HCT116 (cell line): ENCODE measurements at regions not wholly inside any gene's neighbourhood (a gene's known extent, or its start where the extent isn't known, plus 50 kb on each side); places are given as distances from the start of the nearest gene placed in this dataset.

Experiments
- ATAC-seq: fragments of 200-7000 bp; cut with Tn5 transposase; 2 replicates; pipeline ENCODE4 v1.9.1; 2020; ENCODE audit warnings: mild to moderate bottlenecking, moderate library complexity
- BruUV-seq: library from RNA; stranded (reverse); fragments of 400-500 nt; replicated peaks from 2 replicates; lab custom pipeline; 2021; lab: Mats Ljungman, UMichigan
- CTCF ChIA-PET: fragments of 300-600 bp; sonication (Branson Sonifier 250); formaldehyde crosslinking; loops from one replicate; lab custom pipeline; 2021; ENCODE audit warnings: antibody characterized with exemption; lab: Charles Lee
- POLR2A ChIA-PET: fragments of 300-600, 350-600 bp; sonication (Branson Sonifier 250); formaldehyde crosslinking; loops from one replicate; lab custom pipeline; 2021; ENCODE audit warnings: antibody characterized with exemption; lab: Charles Lee
- RAD21 ChIA-PET, 2 experiments: fragments of 300-600 bp; sonication (Branson Sonifier 250); formaldehyde crosslinking; loops; one replicate each; lab custom pipeline; 2023; ENCODE audit warnings: low total read pairs in 2 of 2; ENCODE audit not compliant: uncharacterized antibody in 2 of 2, unreplicated experiment in 2 of 2, low non-redundant PET in 1 of 2; lab: Charles Lee
- DNase-seq: peaks from one replicate; pipeline ENCODE4 v3.0.0-alpha.2; 2010; ENCODE audit warnings: low read depth, low spot score
- H2AFZ ChIP-seq: fragments of 200-600 bp; shearing (Covaris generic), sonication (generic); 2 replicates; pipeline ENCODE4 v1.6.1; 2017; ENCODE audit warnings: low read depth, mixed run types, mixed read lengths, antibody characterized with exemption, low read length; ENCODE audit not compliant: poor library complexity, severe bottlenecking
- H3K27ac ChIP-seq: 2 replicates; pipeline ENCODE4 v1.5.1; 2012; ENCODE audit warnings: low read depth, low read length
- H3K27me3 ChIP-seq: fragments of 200-600 bp; sonication (generic); 2 replicates; pipeline ENCODE4 v1.6.1; 2016; ENCODE audit warnings: mixed run types, low read length, mixed read lengths; ENCODE audit not compliant: insufficient read depth
- H3K36me3 ChIP-seq, 2 experiments: fragments of 200-500 bp in 1 of 2; fragments of 200-600 bp in 1 of 2; sonication (Bioruptor generic) in 1 of 2; sonication (generic) in 1 of 2; 2 replicates each; pipeline versions ENCODE4 v1.5.1 to v1.6.1; 2014 to 2016; ENCODE audit warnings: low read length in 2 of 2, inconsistent platforms in 1 of 2, mixed read lengths in 1 of 2, mixed run types in 1 of 2; ENCODE audit not compliant: insufficient read depth in 2 of 2, control insufficient read depth in 1 of 2
- H3K4me1 ChIP-seq, 2 experiments: fragments of 200-600 bp in 1 of 2; sonication (generic) in 1 of 2; 2 replicates each; pipeline versions ENCODE4 v1.5.1 to v1.6.1; 2012 to 2017; ENCODE audit warnings: low read length in 2 of 2, inconsistent platforms in 1 of 2, mild to moderate bottlenecking in 1 of 2, mixed read lengths in 1 of 2, mixed run types in 1 of 2, moderate library complexity in 1 of 2; ENCODE audit not compliant: insufficient read depth in 2 of 2, control insufficient read depth in 1 of 2
- H3K4me2 ChIP-seq: fragments of 200-600 bp; sonication (generic); 2 replicates; pipeline ENCODE4 v1.6.1; 2017; ENCODE audit warnings: mixed run types, low read length, mixed read lengths
- H3K4me3 ChIP-seq, 2 experiments: fragments of 200-600 bp in 1 of 2; sonication (generic) in 1 of 2; replicated peaks in 1 of 2; 2 replicates each; pipeline ENCODE4 v1.5.1; 2011 to 2016; ENCODE audit warnings: low read length in 2 of 2, control low read depth in 1 of 2, low read depth in 1 of 2, mild to moderate bottlenecking in 1 of 2, mixed read lengths in 1 of 2, mixed run types in 1 of 2
- H3K79me2 ChIP-seq: fragments of 200-600 bp; sonication (generic); 2 replicates; pipeline ENCODE4 v1.6.1; 2017; ENCODE audit warnings: mild to moderate bottlenecking, mixed run types, low read length, moderate library complexity, mixed read lengths; ENCODE audit not compliant: insufficient read depth
- H3K9ac ChIP-seq: fragments of 200-600 bp; sonication (generic); 2 replicates; pipeline ENCODE4 v1.6.1; 2016; ENCODE audit warnings: low read length, mixed read lengths
- H3K9me2 ChIP-seq: fragments of 200-600 bp; sonication (generic), shearing (Covaris generic); 2 replicates; pipeline ENCODE4 v1.6.1; 2017; ENCODE audit warnings: mixed run types, mild to moderate bottlenecking, moderate library complexity; ENCODE audit not compliant: insufficient read depth
- H3K9me3 ChIP-seq, 2 experiments: fragments of 200-500 bp in 1 of 2; fragments of 200-600 bp in 1 of 2; sonication (Bioruptor generic) in 1 of 2; sonication (generic) in 1 of 2; 2 replicates each; pipeline ENCODE4 v1.6.1; 2014 to 2017; ENCODE audit warnings: low read length in 2 of 2, mixed read lengths in 2 of 2, inconsistent platforms in 1 of 2, low read depth in 1 of 2, mild to moderate bottlenecking in 1 of 2, mixed run types in 1 of 2, moderate library complexity in 1 of 2; ENCODE audit not compliant: control insufficient read depth in 1 of 2, insufficient read depth in 1 of 2
- H4K20me1 ChIP-seq: fragments of 200-600 bp; sonication (generic), shearing (Covaris generic); 2 replicates; pipeline ENCODE4 v1.6.1; 2017; ENCODE audit warnings: mixed run types, mild to moderate bottlenecking, moderate library complexity; ENCODE audit not compliant: insufficient read depth
- EGR1 ChIP-seq: IDR thresholded peaks from 2 replicates; pipeline ENCODE4 v1.6.1; 2012; ENCODE audit warnings: low read depth
- JUND ChIP-seq: IDR thresholded peaks from 2 replicates; pipeline ENCODE4 v1.6.1; 2012
- RAD21 ChIP-seq: IDR thresholded peaks from 2 replicates; pipeline ENCODE4 v1.6.1; 2012; ENCODE audit warnings: low read depth, mild to moderate bottlenecking
- SIN3A ChIP-seq: IDR thresholded peaks from 2 replicates; pipeline ENCODE4 v1.6.1; 2012; ENCODE audit warnings: low read depth
- SRF ChIP-seq: IDR thresholded peaks from 2 replicates; pipeline ENCODE4 v1.6.1; 2012; ENCODE audit warnings: low read depth
- ZNF274 ChIP-seq: fragments of 200-500 bp; sonication (Bioruptor generic); IDR thresholded peaks from 2 replicates; pipeline ENCODE4 v1.6.1; 2014; ENCODE audit warnings: mild to moderate bottlenecking, low read depth, low read length, inconsistent platforms
- intact Hi-C: fragments of 100-400 bp; cut with micrococcal nuclease; formaldehyde crosslinking; loops from 2 replicates; pipeline ENCODE4 v1.10.0; 2022
- TF ChIP-seq, protein P1 (sequence below): IDR thresholded peaks from 2 replicates; pipeline ENCODE4 v1.6.1; 2012
- TF ChIP-seq, protein P2 (sequence below), 3 experiments: fragments of 200-600 bp in 1 of 3; sonication (generic) in 1 of 3; IDR thresholded peaks in 2 of 3; conservative IDR thresholded peaks in 1 of 3; 2 replicates each; pipeline ENCODE4 v1.5.1; 2012 to 2017; ENCODE audit warnings: low read depth in 2 of 3, low read length in 2 of 3, antibody characterized with exemption in 1 of 3, borderline replicate concordance in 1 of 3, control low read depth in 1 of 3, mild to moderate bottlenecking in 1 of 3, mixed read lengths in 1 of 3, mixed run types in 1 of 3, moderate library complexity in 1 of 3; ENCODE audit not compliant: insufficient read depth in 1 of 3
- TF ChIP-seq, protein P3 (sequence below): IDR thresholded peaks from 2 replicates; pipeline ENCODE4 v1.6.1; 2012
- TF ChIP-seq, protein P4 (sequence below): IDR thresholded peaks from 2 replicates; pipeline ENCODE4 v1.6.1; 2012; ENCODE audit warnings: low read depth

DNA sequence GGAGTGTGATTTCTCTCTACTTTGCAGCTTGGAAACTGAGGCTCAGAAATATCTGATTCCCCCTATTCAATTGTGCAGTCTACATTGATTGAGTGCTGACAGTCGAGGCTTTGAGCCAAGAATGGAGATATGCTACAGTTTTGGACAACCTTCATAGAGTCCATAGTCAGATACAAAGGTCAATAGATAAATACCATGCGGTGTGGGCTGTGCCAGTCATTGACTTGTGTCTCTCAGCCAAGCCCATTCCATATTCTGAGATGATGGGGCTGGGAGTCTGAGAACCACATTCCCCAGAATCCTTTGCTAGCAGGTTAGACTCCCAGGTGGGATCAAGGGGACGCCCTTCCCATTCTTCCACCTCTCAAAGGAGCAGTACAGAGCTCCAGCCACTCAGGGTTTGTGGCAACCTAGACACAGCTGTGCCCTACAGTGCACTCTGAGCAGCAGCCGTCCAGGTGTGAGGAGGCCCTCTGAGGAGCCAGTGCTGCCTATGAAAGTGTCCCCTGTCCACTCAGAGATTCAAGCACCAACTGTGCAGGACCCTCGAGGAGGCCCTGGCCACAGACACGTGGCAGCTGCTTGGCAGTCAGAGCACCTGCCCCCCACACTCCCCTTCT, 348.3 kb downstream of the CYRIA start:
- DNase-seq (no peak), ATAC-seq (no peak)
- POLR2A ChIA-PET: no interaction called here
- H3K9me3 ChIP-seq: no peaks in the 10 kb centered on the region
- no peaks in the 10 kb centered on the region for H3K36me3 ChIP-seq
- H3K9ac ChIP-seq: no peak overlapping the region
- no peaks in the 10 kb centered on the region for H3K4me1 ChIP-seq
- H3K27me3 ChIP-seq: 0 out of 2 replicates have a peak, but pooled peaks cover 7% of the 10 kb centered on the region
- CTCF ChIA-PET: no interaction called here
- BruUV-seq: no TSS peak
- H3K9me2 ChIP-seq: no peaks in the 10 kb centered on the region
- no peaks in the 10 kb centered on the region for H3K79me2 ChIP-seq
- no peak overlapping the region for H3K27ac ChIP-seq
- TF ChIP-seq EGR1: no peak
- TF ChIP-seq, protein P1, sequence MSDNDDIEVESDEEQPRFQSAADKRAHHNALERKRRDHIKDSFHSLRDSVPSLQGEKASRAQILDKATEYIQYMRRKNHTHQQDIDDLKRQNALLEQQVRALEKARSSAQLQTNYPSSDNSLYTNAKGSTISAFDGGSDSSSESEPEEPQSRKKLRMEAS: no peak
- TF ChIP-seq, protein P2, sequence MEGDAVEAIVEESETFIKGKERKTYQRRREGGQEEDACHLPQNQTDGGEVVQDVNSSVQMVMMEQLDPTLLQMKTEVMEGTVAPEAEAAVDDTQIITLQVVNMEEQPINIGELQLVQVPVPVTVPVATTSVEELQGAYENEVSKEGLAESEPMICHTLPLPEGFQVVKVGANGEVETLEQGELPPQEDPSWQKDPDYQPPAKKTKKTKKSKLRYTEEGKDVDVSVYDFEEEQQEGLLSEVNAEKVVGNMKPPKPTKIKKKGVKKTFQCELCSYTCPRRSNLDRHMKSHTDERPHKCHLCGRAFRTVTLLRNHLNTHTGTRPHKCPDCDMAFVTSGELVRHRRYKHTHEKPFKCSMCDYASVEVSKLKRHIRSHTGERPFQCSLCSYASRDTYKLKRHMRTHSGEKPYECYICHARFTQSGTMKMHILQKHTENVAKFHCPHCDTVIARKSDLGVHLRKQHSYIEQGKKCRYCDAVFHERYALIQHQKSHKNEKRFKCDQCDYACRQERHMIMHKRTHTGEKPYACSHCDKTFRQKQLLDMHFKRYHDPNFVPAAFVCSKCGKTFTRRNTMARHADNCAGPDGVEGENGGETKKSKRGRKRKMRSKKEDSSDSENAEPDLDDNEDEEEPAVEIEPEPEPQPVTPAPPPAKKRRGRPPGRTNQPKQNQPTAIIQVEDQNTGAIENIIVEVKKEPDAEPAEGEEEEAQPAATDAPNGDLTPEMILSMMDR (IDR thresholded peaks at IDR 0.05 in 2 of 3, conservative IDR thresholded peaks at IDR 0.05 in 1 of 3; ENCODE audit: borderline replicate concordance in 1 of 3, insufficient read depth in 1 of 3, low read depth in 2 of 3, low read length in 2 of 3): no peak
- TF ChIP-seq, protein P3, sequence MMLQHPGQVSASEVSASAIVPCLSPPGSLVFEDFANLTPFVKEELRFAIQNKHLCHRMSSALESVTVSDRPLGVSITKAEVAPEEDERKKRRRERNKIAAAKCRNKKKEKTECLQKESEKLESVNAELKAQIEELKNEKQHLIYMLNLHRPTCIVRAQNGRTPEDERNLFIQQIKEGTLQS: no peak
- no peak for TF ChIP-seq JUND
- TF ChIP-seq, protein P4, sequence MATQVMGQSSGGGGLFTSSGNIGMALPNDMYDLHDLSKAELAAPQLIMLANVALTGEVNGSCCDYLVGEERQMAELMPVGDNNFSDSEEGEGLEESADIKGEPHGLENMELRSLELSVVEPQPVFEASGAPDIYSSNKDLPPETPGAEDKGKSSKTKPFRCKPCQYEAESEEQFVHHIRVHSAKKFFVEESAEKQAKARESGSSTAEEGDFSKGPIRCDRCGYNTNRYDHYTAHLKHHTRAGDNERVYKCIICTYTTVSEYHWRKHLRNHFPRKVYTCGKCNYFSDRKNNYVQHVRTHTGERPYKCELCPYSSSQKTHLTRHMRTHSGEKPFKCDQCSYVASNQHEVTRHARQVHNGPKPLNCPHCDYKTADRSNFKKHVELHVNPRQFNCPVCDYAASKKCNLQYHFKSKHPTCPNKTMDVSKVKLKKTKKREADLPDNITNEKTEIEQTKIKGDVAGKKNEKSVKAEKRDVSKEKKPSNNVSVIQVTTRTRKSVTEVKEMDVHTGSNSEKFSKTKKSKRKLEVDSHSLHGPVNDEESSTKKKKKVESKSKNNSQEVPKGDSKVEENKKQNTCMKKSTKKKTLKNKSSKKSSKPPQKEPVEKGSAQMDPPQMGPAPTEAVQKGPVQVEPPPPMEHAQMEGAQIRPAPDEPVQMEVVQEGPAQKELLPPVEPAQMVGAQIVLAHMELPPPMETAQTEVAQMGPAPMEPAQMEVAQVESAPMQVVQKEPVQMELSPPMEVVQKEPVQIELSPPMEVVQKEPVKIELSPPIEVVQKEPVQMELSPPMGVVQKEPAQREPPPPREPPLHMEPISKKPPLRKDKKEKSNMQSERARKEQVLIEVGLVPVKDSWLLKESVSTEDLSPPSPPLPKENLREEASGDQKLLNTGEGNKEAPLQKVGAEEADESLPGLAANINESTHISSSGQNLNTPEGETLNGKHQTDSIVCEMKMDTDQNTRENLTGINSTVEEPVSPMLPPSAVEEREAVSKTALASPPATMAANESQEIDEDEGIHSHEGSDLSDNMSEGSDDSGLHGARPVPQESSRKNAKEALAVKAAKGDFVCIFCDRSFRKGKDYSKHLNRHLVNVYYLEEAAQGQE: no peak
- TF ChIP-seq RAD21: no peak
- TF ChIP-seq SIN3A: no peak
- TF ChIP-seq SRF: no peak
- no peak for TF ChIP-seq ZNF274
- TF ChIP-seq, all 23 proteins: peak for 0
- Histone ChIP-seq H2AFZ (no peak overlapping the region), H3K4me2 (no peak overlapping the region), H3K4me3 (no peak overlapping the region), H4K20me1 (no peaks in the 10 kb centered on the region)
- RAD21 ChIA-PET: no interaction called here
- intact Hi-C loops: no loop called here
